ENCODE measurements at regions not wholly inside any gene's neighbourhood (a gene's known extent, or its start where the extent isn't known, plus 50 kb on each side); places are given as distances from the start of the nearest gene placed in this dataset.
"Not testable (repeated sequence)": the region's sequence is repeated elsewhere in the genome, so short reads cannot be mapped to it uniquely, and the experiment has no call there.

DNA sequence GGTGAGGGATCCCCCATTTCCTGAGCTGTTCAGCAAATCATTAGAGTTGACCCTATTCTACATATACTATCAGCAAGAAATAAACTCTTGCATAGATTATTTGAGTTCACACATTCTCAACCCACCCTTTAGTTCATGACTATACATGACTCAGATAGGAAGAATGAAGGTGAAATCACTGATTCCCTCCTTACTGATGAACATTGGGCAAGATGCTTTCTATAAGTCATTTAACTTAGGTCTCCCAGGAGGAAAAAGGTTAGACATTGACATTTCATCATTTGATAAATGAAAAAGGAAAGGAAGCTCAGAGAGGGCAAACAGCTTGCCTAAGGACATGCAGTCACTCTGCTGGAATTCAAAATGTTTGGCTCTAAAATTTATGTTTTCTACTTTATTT, 408.0 kb downstream of the TMEM182 start:
- no peak for ATAC-seq

- no peak for ATAC-seq
Measured at GRCh38 chr2:103172821-103173220, 411.0 kb downstream of the TMEM182 start.

- ATAC-seq = no peak
Measured at GRCh38 chr2:103174711-103175110, 412.9 kb downstream of the TMEM182 start.

- no peak for ATAC-seq
Measured at GRCh38 chr2:103176294-103176915, 414.6 kb downstream of the TMEM182 start.

DNA sequence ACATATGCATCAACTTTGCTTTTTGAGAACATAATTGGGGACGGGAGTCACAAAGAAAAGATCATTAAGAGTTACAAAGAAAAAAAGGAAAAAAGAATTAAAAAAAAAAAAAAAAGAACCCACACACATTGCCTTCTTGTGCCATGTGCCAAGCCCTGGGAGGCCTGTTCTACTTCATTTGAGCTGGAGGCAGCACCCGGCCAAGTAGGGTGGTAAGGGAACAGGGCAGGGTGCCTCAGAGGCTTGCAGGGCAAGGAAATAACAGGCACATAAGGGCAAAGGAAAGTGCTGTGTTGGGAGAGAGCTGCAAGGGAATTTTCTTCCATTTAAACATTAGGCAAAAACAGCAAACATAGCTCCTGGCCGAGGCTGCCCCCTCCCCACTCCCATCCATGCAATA, 418.0 kb downstream of the TMEM182 start:
- no peak for ATAC-seq

DNA sequence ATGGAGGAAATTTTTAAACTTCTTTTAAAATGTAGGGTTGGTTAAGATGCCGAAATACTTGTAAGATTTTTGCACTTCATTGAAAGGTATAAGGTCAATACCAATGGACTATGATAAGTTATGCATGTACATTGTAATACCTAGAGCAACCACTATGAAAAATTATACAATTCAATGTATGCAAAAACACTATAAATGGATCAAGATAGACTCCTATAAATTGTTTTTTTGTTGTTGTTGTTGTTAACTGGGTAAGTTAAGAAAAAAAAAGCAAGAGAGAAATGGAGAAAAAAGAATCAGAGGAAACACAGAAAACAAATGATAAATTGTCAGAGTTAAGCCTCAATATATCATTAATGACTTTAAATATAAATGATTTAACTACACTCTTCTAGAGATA, 421.2 kb downstream of the TMEM182 start:
- no peak for ATAC-seq

DNA sequence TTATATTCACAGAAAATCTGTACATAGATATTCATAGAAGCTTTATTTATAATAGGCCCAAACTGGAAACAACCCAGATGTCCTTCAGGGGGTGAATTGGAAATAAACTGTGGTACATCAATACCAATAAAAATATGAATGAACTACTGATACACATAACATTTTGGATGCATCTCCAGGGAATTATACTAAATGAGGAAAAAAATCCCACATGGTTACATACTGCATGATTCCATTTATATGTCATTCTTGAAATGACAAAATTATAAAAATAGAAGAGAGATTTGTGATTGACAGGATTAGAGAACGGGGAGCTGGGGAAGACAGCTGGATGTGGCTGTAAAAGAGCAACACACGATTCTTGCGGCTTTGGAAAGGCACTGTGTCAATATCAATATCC, 435.0 kb downstream of the TMEM182 start:
- ATAC-seq = no peak

DNA sequence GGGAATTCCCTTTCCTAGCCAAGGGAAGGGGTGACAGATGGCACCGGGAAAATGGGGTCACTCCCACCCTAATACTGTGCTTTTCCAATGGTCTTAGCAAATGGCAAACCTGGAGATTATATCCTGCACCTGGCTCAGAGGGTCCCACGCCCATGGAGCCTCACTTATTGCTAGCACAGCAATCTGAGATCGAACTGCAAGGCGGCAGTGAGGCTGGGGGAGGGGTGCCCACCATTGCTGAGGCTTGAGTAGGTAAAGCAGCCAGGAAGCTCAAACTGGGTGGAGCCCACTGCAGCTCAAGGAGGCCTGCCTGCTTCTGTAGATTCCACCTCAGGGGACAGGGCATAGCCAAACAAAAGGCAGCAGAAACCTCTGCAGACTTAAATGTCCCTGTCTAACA, 438.9 kb downstream of the TMEM182 start:
- ATAC-seq = not testable (repeated sequence)

DNA sequence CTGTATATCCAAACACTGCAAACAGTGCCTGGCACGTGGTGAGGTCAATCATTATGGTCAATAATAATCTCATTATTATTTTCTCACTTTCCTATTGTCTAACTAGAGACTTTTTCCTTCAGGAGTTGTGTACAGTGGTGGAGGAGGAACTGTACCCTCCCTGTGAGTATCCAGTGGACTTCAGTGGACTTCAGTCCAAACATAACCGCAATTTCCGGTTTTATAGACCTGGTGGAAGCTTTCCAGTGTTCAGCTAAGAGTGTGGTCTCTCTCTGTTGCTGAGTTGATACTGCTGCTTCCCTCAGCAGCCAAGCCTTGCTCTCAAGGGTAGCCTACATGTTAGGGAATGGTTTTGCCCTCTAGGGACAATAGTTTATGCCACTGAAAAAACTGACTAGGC, 447.1 kb downstream of the TMEM182 start:
- no peak for ATAC-seq

DNA sequence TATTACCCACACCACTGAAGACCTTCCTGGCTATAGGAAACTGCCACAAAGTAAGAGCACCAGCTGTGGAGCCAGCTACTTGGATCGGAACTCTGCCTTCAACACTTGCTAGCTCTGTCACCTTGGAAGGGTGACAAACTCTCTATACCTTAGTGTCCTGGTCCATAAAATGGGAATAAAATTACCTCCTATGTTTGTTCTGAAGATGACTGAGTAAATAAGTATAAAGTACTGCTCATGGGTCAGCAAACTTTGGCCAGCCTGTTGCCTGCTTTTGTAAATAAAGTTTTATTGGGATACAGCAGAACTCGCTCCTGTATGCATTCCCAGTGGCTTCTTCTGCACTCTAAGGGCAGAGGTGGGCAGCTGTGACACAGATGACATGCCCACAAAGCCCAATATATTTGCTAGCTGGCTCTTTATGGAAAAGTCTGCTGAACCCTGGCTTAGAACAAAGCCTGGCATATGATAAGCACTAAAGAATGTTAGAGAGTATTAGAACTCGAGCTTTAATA, 451.3 kb downstream of the TMEM182 start:
- no peak for ATAC-seq

DNA sequence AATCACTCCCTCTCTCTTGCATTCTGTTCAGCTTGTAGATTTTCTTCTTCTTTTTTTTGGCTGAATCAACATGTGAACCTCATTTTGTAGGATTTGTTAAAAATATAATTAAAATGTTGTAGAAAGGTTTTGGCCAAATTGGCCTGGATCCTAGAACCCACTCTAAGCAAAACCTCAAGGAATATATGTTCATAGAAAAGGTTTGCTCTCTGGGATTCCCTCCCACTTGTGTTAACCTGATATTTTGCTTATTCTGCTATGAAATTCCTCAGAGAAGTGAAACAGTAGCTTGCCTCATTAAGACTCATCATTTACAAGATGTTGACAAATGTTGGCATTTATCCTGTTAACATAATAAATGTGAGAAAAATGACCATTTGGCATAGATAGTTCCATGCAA, 456.7 kb downstream of the TMEM182 start:
- ATAC-seq = no peak

DNA sequence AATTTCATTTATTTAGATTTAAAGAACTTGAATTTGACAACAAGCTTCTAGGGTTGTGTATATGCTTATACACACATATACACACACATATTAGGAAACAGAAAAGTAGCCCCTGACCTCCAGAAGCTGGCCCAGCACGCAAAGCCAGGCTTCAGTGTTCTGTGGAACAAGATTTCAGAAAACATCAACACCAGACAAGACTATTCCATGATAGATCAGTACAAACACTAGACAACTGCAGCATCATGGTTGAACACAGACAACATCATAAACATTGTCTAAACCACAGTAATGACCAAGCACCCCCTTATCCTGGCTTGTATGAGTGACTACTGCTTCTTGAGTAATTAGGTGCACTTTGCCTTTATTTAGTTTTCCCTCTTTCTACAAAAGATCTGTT, 457.6 kb downstream of the TMEM182 start:
- no peak for ATAC-seq

- no peak for ATAC-seq
Measured at GRCh38 chr2:103222969-103223368, 461.1 kb downstream of the TMEM182 start.

- ATAC-seq = no peak
Measured at GRCh38 chr2:103230796-103231195, 469.0 kb downstream of the TMEM182 start.

DNA sequence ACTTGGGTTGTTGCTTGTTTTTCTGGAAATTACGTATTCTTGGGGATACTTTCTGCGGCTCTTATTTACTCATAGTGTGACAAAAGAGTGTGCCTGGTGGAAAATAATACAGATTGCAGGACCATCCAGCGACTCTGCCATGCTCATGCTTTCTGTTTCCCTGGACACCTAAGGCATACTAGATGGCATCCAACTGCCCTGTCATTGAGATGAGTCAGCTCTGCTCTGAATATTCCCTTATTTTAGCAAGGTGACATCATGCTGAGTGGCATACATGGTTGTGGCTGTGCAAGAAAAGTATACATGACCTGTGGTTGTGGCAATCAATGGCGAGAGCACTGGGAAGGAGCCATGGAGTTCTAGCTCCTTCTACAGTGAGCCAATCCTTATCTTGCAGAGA, 471.0 kb downstream of the TMEM182 start:
- ATAC-seq = no peak

DNA sequence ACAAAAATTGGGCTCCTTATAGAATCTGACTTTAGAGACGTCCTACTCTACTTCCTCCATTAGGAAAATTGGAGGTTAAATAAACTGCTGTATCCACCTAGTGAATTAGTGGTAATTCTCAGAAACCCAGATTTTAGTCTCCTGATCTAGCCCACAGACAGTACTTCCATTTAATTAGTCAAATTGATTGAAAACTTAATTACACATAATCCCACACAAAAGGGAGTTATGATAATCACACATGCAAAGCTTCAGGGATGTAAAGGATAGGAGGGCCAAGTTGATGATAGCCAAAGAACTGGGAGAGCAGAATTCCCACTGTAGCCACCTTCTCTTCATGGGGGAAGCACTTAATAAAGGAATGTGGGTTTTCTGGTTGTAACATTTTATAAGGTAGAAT, 471.9 kb downstream of the TMEM182 start:
- no peak for ATAC-seq

DNA sequence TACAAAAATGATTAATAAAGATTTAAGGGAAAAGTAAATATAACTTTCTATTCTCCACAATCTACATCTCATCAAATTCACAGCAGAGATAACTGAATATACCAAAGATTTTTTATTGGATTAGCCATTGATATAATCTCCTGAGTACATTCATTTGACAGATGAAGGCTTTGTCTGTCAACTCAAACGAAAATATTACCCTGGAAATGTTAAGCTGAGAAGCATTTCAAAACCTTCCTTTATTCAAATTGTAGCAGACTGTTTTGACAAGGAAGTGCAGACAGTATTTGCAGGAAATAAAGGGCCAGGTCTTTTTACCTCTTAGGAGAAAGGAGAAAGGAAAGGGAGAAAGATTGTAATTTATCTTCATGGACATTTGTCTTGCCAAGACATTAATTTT, 473.5 kb downstream of the TMEM182 start:
- no peak for ATAC-seq

GRCh38 chr2:103249462-103249861, 487.6 kb downstream of the TMEM182 start:
- ATAC-seq = no peak

DNA sequence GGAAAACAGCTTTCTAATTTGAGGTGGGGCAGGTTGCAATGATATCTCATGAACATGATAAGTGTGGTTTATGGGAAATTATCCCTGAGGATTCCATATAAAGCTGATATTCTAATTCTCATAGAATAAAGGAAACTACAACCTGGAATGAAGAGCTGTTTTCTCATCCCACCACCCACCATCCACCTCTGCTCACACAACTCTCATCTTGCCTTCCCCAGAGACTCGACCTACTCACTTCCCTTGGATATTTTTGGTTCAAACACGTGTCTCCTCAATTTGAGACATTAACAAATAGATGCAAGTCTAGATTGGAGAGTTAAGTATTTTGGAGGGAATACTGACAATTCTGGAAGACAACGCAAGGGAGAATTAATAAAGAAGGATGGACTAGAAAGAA, 490.9 kb downstream of the TMEM182 start:
- no peak for ATAC-seq

- ATAC-seq = no peak
Measured at GRCh38 chr2:103254611-103255010, 492.8 kb downstream of the TMEM182 start.

- ATAC-seq = no peak
Measured at GRCh38 chr2:103264058-103264768, 502.4 kb downstream of the TMEM182 start.

GRCh38 chr2:103265521-103265920, 503.7 kb downstream of the TMEM182 start:
- ATAC-seq = no peak

DNA sequence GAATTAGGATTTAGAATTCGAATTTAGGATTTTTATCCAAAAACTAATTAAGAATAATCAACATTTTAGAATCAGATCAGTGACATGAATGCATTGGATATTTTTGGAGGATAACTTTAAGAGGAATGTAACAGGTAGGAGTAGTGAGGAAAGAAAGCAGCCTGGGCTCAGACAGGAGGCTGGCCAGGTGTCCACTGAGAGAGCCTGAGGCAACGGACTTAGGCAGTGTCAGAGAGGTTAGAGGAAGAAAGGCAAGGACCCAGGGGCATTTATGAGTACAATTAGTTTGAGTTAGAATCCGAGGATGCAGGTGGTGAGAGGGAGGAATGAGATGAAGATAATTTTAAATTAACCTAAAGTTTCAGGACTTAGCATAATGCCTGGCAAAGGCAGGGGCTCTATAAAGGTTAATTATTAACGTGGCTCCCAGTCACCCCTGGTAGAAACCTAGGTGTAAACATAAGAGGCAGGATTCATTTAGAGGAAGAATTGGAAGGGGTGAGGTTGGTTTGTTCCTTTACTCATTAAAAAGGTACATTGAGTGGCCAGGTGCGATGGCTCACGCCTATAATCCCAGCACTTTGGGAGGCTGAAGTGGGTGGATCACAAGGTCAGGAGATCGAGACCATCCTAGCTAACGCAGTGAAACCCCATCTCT, 507.1 kb downstream of the TMEM182 start:
- ATAC-seq = no peak

DNA sequence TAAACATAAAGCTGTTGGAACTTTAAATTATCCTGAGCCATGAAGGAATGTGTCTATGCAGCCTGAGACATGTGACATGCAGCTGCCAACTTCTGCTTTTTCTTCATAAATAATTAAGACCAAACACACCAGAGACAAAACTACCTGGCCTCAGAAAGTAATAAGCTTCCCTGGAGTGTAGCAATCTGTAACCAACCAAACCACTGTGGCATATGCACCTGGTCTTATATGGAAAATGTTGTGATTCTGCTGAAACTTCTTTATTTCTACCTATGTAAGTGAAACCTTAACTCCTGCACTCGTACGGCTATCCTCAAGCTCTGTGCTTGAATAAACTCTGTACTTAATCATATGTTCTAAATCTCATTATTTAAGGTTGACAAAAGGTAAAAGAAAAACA, 515.0 kb downstream of the TMEM182 start:
- ATAC-seq = no peak

Measured in esophagus mucosa (tissue), 1 donor.